Small intestine (tissue), 7 donors: ENCODE measurements at regions not wholly inside any gene's neighbourhood (a gene's known extent, or its start where the extent isn't known, plus 50 kb on each side); places are given as distances from the start of the nearest gene placed in this dataset.

Experiments used
- DNase-seq, 2 donors: peaks; one replicate each; pipeline versions ENCODE4 v3.0.0 to v3.0.0-alpha.2; 2013
- FAIRE-seq: peaks from 2 replicates; lab custom pipeline; 2012; peaks lifted over from hg19 to GRCh38; lab: Jason Lieb, UNC
- H3K27ac ChIP-seq, 3 donors: one replicate each; pipeline ENCODE4 v1.5.1; 2013; ENCODE audit warnings: low read length in 2 of 3, mild to moderate bottlenecking in 2 of 3, control low read depth in 1 of 3, inconsistent platforms in 1 of 3, low read depth in 1 of 3, moderate library complexity in 1 of 3
- H3K27me3 ChIP-seq, 3 donors: one replicate each; pipeline ENCODE4 v1.6.1; 2013; ENCODE audit warnings: low read length in 3 of 3, inconsistent platforms in 1 of 3; ENCODE audit not compliant: control insufficient read depth in 3 of 3, insufficient read depth in 3 of 3
- H3K36me3 ChIP-seq, 3 donors: one replicate each; pipeline ENCODE4 v1.6.1; 2013; ENCODE audit warnings: low read length in 3 of 3, inconsistent platforms in 1 of 3, low read depth in 1 of 3, mild to moderate bottlenecking in 1 of 3, moderate library complexity in 1 of 3; ENCODE audit not compliant: control insufficient read depth in 3 of 3, insufficient read depth in 2 of 3
- H3K4me1 ChIP-seq, 3 donors: one replicate each; pipeline ENCODE4 v1.6.1; 2013; ENCODE audit warnings: low read length in 2 of 3, inconsistent platforms in 1 of 3, low read depth in 1 of 3, mild to moderate bottlenecking in 1 of 3, moderate library complexity in 1 of 3; ENCODE audit not compliant: control insufficient read depth in 3 of 3, insufficient read depth in 2 of 3
- H3K4me3 ChIP-seq, 3 donors: one replicate each; pipeline ENCODE4 v1.5.1; 2013; ENCODE audit warnings: low read length in 3 of 3, control low read depth in 1 of 3, inconsistent platforms in 1 of 3, low read depth in 1 of 3, mild to moderate bottlenecking in 1 of 3, moderate library complexity in 1 of 3
- H3K9me3 ChIP-seq, 2 donors: one replicate each; pipeline ENCODE4 v1.6.1; 2013; ENCODE audit warnings: low read depth in 1 of 2, low read length in 1 of 2; ENCODE audit not compliant: control insufficient read depth in 2 of 2, insufficient read depth in 1 of 2
- WGBS, 3 donors: extraction: QIAGEN DNeasy Blood & Tissue Kit; methylation state at CpG; one replicate each; pipeline ENCODE4 v1.1.7; 2013; 5-methylcytosine and 5-hydroxymethylcytosine counted together
- donor health status: healthy with polysubstance abuse.
- donor health status: control.
- donor health status: control.
- donor health status: Bipolar disorder and iron deficiency.
- donor health status: healthy.

DNA sequence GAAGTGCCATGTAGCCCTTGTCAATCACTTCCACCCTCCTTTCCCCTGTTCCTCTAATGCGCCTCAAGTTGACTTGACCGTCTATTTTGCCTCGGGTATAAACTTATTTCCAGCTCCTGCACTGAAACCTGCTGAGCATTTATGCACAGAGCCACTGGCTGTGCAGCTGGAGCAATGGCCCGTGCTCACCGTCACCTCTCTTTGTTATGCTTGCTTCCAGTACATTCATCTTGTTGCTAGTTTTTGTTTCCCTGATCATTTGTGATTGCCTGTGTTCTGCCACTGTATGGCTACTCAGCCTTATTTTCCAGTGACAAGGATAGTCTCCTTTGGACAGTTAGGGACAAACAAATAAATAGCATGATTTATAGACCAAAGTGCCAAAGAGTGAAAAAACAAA is 183.1 kb upstream of the C9orf72 start:
- no peaks in the 10 kb centered on the region for H3K9me3 ChIP-seq
- no peak overlapping the region for H3K4me3 ChIP-seq
- FAIRE-seq (no peak), DNase-seq (no peak)
- H3K27ac ChIP-seq = no peak overlapping the region
- no peaks in the 10 kb centered on the region for H3K36me3 ChIP-seq
- no peaks in the 10 kb centered on the region for H3K27me3 ChIP-seq
- WGBS, 3 donors = 85 to 89% (median 89%) methylated on average over 5 of the region's 5 CpGs
- H3K4me1 ChIP-seq = no peaks in the 10 kb centered on the region

GRCh38 chr9:27763831-27764230 is 190.6 kb upstream of the C9orf72 start:
- FAIRE-seq = no peak
- 27 to 77% (median 49%) methylated on average over 7 of the region's 7 CpGs for WGBS, 3 donors

DNA sequence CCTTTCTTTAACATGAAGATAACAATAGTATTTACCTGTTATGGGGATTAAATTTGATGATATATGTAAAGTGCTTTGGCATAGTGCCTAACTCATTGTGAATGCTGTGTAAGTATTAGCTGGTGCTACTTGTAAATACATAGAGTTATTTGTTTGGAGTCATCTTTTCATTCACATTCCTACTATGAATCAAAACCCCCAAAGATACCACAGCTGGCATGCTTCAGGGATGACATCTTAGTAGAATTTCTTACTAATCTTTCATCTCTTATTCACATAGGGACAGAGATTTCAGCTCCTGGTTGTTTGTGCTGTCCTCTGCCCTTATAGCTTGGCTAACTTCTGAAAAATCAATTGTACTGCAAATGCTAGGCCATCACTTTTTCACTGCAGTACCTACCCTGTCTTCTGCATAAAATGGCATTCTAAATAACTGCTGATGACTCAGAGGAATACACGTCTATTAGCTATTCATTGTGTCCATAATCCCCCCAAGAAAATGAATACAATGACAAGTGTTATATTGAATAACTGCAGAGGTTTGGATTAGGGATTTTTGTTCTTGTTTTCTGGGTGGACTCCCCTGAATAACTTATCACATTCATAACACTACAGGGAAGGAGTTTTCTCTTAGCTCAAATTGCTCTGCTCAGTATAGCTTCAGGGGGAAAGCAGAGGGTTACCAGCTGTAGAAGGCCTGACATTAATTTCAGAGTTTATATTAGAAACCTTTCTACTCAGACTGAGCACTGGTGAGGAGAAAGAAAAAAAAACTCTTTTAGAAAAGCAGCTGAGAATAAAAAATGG is 192.2 kb upstream of the C9orf72 start:
- FAIRE-seq (no peak), DNase-seq (no peak)
- Histone ChIP-seq H3K36me3 (no peaks in the 10 kb centered on the region), H3K9me3 (no peaks in the 10 kb centered on the region), H3K4me3 (no peak overlapping the region), H3K4me1 (no peaks in the 10 kb centered on the region), H3K27me3 (no peaks in the 10 kb centered on the region), H3K27ac (no peak overlapping the region)
- WGBS, 3 donors = 65 to 76% (median 68%) methylated on average over 1 of the region's 1 CpG

More at GRCh38 chr9:27763831-27764230, 190.6 kb upstream of the C9orf72 start:
- Histone ChIP-seq H3K27me3 (no peaks in the 10 kb centered on the region), H3K4me1 (no peaks in the 10 kb centered on the region), H3K9me3 (no peaks in the 10 kb centered on the region), H3K27ac (no peak overlapping the region), H3K36me3 (no peaks in the 10 kb centered on the region), H3K4me3 (no peak overlapping the region)
- peak in 1 of 2 donors; percentile 63 for DNase-seq

- no peaks in the 10 kb centered on the region for H3K4me1 ChIP-seq
- 73 to 82% (median 74%) methylated on average over 3 of the region's 3 CpGs for WGBS, 3 donors
- FAIRE-seq = no peak
- no peaks in the 10 kb centered on the region for H3K27me3 ChIP-seq
- H3K36me3 ChIP-seq = no peaks in the 10 kb centered on the region
- H3K4me3 ChIP-seq = no peak overlapping the region
- no peaks in the 10 kb centered on the region for H3K9me3 ChIP-seq
- no peak overlapping the region for H3K27ac ChIP-seq
- no peak for DNase-seq
Observed at GRCh38 chr9:27766073-27766835, 193.0 kb upstream of the C9orf72 start.

DNA sequence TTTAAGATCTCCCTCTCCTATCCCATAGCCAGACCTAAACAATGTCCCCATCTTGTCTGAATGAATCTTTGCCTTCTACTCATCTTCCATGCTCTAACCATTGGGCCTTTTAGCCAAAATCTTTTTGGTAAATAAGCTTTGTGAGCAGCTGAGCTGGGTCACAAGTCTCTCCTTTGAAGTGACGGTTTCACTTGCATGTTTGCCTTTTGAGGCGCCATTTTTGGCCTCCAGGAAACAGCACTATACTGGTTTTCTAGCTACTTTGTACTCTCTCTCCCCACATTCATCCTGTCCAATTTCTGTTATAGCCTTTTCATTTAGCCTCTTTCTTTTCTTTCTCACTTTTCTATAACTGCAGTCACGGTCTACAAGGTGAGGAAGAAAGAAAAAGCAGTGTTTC is 195.5 kb upstream of the C9orf72 start:
- Histone ChIP-seq H3K27ac (no peak overlapping the region), H3K27me3 (no peaks in the 10 kb centered on the region), H3K9me3 (no peaks in the 10 kb centered on the region), H3K4me1 (no peaks in the 10 kb centered on the region), H3K4me3 (no peak overlapping the region), H3K36me3 (no peaks in the 10 kb centered on the region)
- WGBS, 3 donors = 67 to 82% (median 78%) methylated on average over 3 of the region's 3 CpGs
- DNase-seq (no peak), FAIRE-seq (no peak)

GRCh38 chr9:27770541-27770940 is 197.3 kb upstream of the C9orf72 start:
- Histone ChIP-seq H3K27ac (no peak overlapping the region), H3K4me1 (no peaks in the 10 kb centered on the region), H3K9me3 (no peaks in the 10 kb centered on the region), H3K27me3 (no peaks in the 10 kb centered on the region), H3K4me3 (no peak overlapping the region), H3K36me3 (no peaks in the 10 kb centered on the region)
- WGBS, 3 donors = 69 to 76% (median 72%) methylated on average over 5 of the region's 5 CpGs
- FAIRE-seq = no peak
- DNase-seq = no peak

DNA sequence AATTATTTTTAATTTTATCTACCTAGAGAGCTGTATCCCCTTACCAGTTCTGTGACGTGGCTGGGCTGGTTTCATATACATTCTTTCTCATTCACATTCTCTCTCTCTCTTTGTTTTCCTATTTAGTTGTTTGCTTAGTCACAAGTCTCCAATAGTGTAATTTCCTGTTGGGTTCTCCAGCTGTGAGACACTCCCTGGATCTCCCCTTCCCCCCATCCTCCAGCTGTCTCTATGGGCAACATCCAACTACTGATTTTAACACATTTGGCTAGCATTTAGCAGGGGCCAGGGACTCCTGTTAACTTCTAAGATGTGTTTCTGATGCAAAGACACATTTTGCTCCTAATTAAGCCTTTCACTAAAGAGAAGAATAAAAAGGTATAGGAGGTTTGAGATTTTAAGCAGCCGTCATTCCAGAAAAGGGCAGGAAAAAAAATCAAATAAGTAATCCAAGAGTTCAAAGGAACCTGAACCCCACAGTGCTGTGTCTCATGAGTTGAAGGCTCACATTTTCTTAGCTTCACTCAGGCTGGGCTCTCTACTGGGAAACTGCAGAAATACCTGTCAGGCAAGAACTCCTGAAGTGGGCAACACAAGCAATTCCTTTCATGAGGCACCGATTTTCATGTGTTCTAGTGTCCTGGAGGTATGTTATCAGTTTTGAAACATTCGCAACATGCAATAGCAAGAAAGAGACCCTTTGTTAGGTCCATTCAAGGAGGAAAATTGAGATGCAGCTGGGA is 198.7 kb upstream of the C9orf72 start:
- FAIRE-seq (no peak), DNase-seq (peak in 1 of 2 donors; percentile 27)
- Histone ChIP-seq H3K4me3 (no peak overlapping the region), H3K9me3 (no peaks in the 10 kb centered on the region), H3K4me1 (no peaks in the 10 kb centered on the region), H3K36me3 (no peaks in the 10 kb centered on the region), H3K27ac (no peak overlapping the region), H3K27me3 (no peaks in the 10 kb centered on the region)
- WGBS, 3 donors = 43 to 63% (median 53%) methylated on average over 4 of the region's 4 CpGs
